Vagina (tissue), 2 donors: ENCODE measurements at regions not wholly inside any gene's neighbourhood (a gene's known extent, or its start where the extent isn't known, plus 50 kb on each side); places are given as distances from the start of the nearest gene placed in this dataset.
"Not testable (repeated sequence)": the region's sequence is repeated elsewhere in the genome, so short reads cannot be mapped to it uniquely, and the experiment has no call there.

Experiments
- POLR2A ChIP-seq, 2 donors: fragments of 450-650 bp; IDR thresholded peaks; one replicate each; pipeline ENCODE4 v1.6.1; 2017; ENCODE audit warnings: antibody characterized with exemption in 2 of 2, mild to moderate bottlenecking in 2 of 2, moderate library complexity in 2 of 2
- TF ChIP-seq, protein P1 (sequence below), 3 experiments: fragments of 450-650 bp in 2 of 3; fragments of 200-600 bp in 1 of 3; sonication (generic) in 1 of 3; IDR thresholded peaks; one replicate each; pipeline ENCODE4 v1.5.1; 2017 to 2019; ENCODE audit warnings: antibody characterized with exemption in 3 of 3, mild to moderate bottlenecking in 2 of 3, moderate library complexity in 2 of 3

DNA sequence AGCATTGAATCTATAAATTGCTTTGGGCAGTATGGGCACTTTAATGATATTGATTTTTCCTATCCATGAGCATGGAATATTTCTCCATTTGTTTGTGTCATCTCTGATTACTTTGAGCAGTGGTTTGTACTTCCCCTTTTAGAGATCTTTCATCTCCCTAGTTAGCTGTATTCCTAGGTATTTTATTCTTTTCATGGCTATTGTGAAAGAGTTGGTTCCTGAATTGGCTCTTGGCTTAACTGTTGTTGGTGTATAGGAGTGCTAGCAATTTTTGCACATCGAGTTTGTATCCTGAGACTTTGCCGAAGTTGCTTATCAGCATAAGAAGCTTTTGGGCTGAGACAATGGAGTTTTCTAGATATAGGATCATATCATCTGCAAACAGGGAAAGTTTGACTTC lies 50.2 kb upstream of the NEIL3 start:
- TF ChIP-seq, protein P1, sequence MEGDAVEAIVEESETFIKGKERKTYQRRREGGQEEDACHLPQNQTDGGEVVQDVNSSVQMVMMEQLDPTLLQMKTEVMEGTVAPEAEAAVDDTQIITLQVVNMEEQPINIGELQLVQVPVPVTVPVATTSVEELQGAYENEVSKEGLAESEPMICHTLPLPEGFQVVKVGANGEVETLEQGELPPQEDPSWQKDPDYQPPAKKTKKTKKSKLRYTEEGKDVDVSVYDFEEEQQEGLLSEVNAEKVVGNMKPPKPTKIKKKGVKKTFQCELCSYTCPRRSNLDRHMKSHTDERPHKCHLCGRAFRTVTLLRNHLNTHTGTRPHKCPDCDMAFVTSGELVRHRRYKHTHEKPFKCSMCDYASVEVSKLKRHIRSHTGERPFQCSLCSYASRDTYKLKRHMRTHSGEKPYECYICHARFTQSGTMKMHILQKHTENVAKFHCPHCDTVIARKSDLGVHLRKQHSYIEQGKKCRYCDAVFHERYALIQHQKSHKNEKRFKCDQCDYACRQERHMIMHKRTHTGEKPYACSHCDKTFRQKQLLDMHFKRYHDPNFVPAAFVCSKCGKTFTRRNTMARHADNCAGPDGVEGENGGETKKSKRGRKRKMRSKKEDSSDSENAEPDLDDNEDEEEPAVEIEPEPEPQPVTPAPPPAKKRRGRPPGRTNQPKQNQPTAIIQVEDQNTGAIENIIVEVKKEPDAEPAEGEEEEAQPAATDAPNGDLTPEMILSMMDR (IDR thresholded peaks at IDR 0.05), result not testable (repeated sequence)
- not testable (repeated sequence) for TF ChIP-seq POLR2A (IDR thresholded peaks at IDR 0.05)
